ENCODE measurements at regions not wholly inside any gene's neighbourhood (a gene's known extent, or its start where the extent isn't known, plus 50 kb on each side); places are given as distances from the start of the nearest gene placed in this dataset.
"Not testable (repeated sequence)": the region's sequence is repeated elsewhere in the genome, so short reads cannot be mapped to it uniquely, and the experiment has no call there.

DNA sequence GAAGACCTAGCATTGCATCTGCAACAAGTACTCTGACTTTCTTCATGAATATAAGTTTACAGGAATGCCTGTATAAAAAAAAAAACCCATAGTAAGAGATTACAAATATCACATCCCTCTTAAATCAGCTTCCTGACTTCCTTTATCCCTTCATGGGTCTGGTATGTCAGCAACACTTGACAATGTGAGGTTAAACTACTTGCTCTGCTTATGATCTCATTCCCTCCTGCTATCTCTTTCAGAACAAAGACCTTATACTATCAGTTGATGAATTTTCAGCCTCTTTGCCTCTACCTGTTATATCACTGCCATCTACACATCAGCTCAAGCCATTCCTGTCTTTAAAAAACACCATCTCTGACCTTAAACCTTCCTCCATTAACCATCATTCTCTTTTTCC, 130.9 kb upstream of the SAMSN1 start:
- no peak for DNase-seq

DNA sequence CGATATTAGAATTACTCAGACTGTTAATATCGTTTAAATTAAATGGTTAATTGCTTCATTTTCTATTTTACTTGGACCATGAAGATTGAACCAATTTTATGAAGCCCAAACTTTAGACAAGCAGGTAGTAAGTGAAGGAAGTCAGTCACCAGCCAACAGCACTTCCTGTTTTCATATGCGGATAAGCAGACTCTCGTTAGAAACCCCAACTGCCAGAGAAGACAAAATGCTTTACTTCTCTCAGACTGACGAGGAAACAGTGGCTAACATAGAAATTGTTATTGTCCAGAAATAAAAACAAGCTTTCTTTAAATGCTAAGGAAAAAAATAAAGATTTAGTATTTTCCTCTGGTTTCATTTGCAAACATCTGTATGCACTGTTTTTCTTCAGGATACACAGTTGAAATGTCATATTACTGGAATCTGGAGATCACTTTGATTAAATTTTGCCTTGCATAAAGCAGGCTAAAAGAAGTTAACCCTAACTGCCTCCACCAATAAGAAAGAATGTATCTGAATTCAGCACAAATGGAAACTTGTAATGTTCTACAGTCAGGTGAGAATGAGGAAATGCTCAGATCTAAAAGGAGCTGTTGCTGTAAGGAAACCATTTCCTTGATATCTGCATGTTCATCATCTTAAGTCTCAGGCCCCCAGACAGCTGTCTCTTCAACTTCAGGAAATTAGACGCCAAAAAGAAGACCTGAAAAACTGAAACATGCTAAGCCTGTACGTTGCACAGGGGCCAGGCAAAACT, 129.8 kb upstream of the SAMSN1 start:
- no peak for DNase-seq

DNA sequence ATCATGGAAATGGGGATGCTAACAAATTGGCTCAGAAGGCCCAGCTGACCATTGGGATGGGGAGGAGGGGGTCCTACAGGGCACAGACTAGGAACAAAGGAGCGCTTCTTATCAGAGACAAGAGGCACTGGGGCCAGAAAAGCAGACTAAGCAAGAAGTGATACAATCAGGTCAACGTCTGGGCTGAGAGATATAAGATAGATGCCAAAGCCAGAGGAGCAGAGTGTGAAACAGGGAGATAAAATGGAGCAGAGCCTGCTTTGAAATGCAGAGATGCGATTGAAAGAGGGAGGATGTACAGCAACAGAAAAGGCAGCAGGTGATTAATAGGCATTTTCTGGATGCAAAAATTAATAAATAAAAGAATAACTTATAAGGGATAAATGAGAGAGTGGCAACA, 127.5 kb upstream of the SAMSN1 start:
- no peak for DNase-seq

DNA sequence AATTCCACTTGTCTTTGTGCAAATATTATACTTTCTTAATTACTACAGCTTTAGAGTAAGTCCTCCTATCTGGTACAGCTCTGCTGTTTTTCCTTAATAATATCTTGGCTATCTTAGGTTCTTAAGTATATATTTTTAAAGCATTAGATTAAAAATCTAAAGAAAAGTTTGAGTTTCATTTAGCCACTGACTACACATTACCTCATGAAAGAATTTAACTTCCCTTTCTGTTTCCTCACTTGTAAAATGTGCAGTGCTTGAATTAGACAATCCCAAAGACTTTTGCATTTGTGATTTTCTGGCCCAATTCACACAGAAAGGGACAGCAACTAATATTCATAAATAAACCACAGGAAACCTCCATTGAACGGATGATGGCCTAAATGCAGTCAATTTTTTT, 126.4 kb upstream of the SAMSN1 start:
- DNase-seq, result no peak

DNA sequence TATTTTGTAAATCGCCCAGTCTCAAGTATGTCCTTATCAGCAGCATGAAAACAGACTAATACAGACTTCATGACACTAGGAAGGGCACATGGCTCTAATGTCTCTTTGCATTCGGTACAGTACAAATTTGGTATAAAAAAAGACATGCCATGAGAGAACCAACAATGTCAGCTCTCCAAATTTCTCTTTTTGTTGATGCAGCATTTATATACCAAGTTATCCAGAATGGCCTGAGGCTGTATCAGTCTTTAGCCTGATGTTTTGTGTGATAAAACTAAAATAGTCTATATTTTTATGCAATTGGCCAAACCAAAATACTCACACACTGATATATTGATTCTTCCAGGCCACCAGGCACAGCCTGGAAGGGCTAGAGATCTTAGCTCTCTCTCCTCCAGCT, 124.3 kb upstream of the SAMSN1 start:
- DNase-seq, result no peak

DNA sequence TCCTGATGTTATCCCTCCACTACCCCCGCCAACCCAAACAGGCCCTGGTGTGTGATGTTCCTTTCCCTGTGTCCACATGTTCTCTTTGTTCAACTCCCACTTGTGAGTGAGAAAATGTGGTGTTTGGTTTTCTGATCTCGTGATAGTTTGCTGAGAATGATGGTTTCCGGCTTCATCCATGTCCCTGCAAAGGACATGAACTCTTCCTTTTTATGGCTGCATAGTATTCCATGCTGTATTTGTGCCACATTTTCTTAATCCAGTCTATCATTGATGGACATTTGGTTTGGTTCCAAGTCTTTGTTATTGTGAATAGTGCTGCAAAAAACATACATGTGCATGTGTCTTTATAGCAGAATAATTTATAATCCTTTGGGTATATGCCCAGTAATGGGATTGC, 123.0 kb upstream of the SAMSN1 start:
- DNase-seq, result not testable (repeated sequence)

DNA sequence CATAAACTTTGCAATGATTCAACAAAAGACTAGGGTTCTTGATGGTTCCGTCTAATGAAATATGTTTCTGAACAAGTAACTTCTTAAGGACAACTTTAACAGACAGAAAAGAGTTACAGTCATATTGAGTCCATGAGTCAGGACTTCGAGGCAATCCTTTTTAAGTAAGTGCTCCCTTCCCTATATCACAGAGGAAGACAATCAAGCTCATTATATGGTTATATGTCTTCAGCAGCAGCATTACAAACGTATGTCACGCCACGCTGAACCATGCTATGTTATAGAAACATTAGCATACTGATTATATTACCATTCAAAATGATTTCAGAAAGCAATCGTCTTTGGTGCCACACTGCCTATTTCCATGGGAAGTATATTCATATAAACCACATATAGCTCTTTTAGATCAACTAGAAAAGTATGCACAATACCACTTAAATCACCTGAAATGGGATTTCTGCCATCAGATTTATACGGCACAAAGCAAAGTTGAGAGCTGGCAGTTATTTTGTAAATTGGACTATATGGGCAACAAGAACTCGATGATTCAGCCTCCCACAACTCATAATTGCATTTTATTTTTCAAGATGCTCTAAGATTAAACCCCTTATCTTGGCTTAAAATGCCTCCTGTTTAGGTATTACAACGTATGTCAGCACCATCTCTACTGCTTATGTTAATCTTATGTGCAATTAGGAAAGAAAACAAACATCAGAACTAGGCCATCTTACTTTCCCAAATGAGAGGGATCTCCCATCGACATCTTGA, 111.3 kb upstream of the SAMSN1 start:
- DNase-seq, result no peak

DNA sequence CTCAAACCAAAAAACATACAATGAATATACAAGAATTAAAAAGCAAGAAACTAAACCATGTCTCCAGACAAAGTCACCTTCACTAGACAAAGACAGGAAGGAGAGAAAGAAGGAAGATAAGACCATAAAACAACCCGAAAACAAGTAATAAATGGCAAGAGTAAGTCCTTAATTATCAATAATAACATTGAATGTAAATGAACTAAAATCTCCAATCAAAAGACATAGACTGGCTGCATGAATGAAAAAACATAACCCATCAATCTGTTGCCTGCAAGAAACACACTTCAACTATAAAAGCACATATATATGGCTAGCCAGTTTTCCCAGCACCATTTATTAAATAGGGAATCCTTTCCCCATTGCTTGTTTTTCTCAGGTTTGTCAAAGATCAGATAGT, 100.8 kb upstream of the SAMSN1 start:
- no peak for DNase-seq

DNA sequence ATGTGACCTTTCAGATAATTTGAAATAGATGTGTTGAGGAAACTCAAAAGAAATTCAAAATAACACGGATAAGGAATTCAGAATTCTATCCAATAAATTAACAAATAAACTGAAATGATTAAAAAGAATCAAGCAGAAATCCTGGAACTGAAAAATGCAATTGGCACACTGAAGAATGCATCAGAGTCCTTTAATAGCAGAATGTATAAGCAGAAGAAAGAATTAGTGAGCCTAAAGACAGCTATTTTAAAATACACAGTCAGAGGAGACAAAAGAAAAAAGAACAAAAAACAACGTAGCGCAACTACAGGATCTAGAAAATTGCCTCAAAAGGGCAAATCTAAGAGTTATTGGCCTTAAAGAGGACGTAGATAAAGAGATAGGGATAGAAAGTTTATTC, 99.6 kb upstream of the SAMSN1 start:
- DNase-seq, result no peak

DNA sequence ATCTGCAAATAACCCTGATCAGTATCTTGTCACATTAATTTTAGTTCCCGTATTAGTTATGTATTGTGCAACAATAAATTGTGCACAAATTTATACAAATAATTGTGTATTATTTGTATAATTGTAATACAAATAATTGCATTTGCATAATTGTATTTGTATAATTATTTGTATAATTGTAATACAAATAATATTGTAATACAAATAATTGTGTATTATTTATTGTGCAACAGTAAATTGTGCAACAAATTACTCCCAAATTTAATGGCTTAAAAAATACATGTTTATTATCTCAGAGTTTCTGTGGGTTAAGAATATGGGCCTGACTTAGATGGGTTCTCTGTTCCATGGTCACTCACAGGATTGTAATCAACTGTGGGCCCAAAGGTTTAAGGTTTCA, 86.2 kb upstream of the SAMSN1 start:
- no peak for DNase-seq

DNA sequence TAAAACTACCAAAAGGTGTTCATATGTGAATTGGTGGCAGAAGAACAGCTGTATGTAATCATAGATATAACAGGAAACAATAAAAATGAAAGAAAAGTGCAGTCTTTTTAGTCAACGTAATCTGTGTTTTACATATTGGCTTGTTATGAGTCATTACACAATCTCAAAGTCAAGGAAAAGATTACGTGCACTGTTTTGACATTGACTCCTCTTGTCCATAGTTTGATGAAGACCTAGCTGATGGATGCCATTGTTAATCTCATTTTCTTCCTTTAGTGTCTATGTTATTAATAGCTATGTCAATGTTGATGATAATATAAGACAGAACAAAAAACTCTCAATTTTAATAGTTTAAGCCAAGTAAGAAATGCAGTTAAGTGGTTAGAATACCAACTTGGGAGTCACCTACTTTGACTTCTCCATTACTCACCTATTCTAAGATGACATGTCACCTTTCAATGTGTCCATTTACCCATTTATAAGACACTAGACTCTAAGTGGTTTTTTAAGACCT, 84.5 kb upstream of the SAMSN1 start:
- DNase-seq, result no peak

DNA sequence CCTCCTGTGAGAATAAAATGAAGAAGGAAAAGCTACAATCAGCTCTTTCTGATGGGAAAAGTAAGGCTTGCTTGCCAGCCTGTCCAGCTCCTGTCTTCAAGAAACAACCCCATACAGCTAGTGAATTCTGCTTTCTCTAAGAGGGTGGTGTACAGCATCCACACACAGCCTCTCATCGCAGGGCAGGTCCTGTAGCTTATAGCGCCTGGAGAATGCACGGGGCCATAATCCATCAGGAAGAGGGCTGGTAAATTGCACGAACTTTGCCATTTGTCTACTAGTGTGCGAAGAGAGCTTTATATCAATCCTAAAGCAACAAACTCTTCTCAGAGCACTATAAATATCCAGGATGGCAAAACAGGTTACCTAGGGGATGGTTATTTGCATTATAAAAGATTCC, 83.3 kb upstream of the SAMSN1 start:
- no peak for DNase-seq

DNA sequence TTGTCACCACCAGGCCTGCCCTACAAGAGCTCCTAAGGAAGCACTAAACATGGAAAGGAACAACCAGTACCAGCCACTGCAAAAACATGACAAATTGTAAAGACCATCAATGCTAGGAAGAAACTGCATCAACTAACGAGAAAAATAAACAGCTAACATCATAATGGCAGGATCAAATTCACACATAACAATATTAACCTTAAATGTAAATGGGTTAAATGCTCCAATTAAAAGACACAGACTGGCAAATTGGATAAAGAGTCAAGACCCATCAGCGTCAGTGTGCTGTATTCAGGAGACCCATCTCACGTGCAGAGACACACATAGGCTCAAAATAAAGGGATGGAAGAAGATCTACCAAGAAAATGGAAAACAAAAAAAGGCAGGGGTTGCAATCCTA, 77.0 kb upstream of the SAMSN1 start:
- DNase-seq, result not testable (repeated sequence)

DNA sequence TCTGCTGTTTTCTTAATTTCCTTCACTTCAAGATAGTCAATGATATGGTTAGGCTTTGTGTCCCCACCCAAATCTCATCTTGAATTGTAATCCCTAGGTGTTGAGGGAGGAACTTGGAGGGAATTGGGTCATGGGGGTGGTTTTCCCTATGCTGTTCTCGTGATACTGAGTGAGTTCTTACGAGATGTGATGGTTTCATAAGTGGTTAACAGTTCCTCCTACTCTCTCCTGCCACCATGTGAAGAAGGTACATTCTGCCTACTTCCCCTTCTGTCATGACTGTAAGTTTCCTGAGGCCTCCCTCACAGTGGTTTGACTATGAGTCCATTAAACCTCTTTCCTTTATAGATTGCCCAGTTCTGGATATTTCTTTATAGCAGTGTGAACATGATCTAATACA, 74.0 kb upstream of the SAMSN1 start:
- no peak for DNase-seq

DNA sequence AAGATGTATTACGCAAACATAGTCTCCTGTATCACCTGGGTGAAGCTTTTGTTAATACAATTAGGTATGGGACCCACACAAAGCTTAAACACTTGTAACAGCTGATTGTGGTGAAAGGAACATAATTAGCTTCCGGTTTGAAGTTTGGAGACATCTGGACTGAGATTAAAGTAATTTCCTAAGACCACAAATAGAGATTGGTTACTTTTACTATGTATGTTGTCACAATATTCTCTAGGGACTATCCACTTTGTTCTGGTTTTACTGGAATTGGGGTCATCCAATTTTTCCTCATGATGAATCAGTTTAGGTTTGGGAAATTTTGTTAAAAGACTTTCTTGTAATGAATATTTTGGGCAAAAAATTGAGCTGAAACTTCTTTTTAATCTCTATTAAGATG, 71.8 kb upstream of the SAMSN1 start:
- DNase-seq, result no peak

DNA sequence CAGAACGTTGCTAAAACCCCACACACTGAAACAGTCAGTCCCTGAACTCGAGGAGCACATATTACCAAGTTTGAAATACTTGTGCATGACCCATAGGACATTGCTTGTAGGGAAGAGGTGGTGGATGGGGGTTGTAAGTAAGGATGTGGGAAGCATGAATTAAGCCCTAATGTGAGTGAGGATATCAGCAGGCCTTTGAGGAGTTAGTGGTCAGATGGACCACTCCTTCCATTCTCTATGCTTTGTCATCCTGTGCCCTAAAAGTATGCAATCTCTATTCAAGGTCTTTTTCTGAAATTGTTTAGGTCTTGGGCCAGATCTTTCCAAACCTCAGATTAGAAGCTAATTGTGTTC, 70.9 kb upstream of the SAMSN1 start:
- no peak for DNase-seq

DNA sequence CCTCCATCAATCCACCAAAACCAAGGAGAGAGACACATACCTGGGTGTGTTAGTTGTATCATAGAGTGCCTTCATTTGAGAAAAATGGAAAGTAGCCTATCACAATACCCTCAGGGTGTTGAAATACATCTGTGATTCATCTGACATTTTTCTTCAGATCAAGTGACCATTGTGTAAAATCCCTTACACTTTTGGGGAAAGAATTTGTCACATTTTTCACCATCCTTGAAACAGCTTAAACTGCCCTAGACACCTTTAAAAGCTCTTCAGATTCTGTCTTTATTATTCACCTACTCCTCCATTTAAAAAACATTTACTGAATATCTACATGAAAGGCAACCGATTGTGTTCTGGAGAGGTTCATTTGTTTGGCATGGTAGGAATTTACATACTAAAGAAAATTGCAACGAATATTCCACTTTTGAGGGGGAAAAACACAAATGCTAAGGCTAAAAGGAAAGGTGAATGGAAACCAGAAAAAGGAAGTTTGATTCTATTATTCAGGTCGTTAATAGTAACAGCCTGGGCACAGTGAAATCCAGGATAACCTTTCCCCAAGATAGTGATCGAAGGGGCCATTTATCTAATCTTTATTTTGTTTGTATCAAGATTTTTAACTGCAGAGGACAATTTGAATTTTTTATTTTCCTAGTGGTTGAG, 70.4 kb upstream of the SAMSN1 start:
- DNase-seq, result no peak

DNA sequence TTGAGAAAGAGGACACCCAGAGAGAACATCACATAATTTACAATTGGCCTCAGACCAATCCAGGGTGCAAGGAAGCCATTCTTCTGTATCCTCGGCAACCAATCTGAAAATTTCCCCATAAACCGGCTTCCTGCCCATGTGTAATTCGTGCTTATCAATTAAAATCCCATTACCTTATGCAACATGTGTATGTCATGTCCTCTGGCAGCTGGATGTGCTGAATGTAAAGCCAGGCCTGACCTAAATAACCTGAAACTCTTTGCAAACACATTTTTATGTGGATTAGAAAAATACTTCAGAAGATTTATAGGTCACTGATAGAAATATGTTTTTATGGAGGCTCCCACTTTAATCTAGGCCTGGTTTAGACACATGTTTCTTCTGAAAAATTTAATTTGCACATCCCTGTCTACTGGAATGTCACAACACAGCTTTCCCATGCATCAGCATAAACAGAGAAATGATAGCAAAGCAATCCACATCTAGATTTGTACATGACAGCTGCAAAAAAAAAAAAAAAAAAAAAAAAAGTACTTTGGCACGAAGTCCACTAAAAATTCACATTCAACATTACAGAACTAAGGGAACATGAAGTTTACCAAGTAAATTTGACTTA, 69.4 kb upstream of the SAMSN1 start:
- DNase-seq, result no peak

DNA sequence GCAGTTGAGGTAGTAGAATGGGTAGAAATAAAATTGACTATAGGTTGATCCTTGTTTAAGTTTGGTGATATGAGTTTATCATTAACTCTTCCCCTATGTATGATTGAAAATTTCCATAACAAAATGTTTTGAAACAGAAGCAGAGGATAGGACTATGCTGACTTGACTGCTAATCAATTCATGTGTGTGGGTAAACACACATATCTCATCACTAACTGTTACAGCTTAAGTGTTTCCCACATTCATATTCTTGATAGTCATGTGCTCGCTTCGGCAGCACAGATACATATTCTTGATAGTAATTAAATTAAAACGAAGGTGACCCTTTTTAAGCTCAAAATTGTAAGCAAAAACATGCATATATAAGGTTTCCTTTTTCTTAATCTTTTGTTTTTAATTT, 68.2 kb upstream of the SAMSN1 start:
- no peak for DNase-seq

DNA sequence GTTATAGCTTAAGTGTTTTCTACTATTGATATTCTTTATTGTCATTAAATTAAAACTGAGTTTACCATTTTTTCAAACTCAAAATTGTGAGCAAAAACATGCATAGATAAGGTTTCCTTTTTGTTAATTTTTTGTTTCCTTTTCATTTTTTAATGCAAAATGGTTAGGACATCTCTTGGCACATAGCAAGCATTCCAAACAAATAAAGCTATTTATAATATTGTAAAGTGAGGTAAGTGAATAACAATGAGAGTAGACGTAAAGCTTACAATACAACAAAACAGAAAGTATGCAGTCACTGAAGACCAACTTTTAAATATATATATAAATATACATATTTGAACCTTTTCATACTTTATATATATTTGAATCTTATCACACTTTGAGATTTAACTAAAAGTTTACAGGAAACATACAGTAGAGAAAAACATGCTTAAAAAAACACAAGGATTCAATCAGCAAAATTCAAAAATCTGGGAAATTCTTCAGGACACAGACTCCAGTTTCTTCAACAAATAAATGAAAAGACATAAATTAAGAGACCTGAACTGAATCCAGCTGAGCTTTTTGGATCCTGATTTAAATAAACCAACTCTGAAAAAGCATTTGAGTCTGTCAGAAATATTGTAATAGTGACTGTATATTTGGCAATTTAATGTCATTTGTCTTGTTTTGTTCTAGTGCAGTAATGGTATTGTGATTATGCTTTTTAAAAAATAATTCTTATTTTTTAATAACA, 67.5 kb upstream of the SAMSN1 start:
- DNase-seq, result no peak

DNA sequence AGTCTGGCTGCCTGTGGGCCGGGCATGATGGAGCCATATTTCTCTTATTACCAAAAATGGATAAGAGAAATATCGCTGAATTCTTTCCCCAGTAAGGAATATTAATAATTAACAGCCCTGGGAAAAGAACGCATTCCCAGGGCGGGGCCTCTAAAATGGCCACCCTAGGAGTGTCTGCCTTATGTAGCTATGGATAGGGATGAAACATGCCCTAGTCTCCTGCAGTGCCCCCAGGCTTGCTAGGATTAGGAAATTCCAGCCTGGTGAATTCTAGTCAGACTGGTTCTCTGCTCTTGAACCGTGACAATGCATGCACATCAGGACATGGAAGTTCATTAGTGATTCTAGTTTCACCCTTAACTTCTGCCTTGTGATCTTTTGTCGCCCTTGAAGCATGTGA, 64.0 kb upstream of the SAMSN1 start:
- not testable (repeated sequence) for DNase-seq

DNA sequence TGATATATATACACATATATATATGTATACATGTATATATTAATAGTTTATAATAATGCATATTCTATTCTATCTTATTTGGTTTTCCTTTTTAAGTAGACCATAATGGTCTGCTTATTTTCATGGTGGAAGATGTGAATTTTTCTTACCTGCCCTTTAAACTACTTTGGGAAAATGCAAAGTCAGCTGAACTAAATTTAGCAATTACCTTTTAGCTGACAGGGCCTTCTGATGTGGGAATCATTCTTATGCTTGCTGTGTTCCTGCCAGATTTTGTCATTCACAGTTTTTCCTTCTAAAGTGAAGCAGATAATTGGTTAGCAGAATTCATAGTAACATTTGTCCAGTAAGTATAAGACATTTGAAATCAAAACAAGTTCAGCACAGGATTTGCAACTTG, 63.2 kb upstream of the SAMSN1 start:
- DNase-seq, result no peak

DNA sequence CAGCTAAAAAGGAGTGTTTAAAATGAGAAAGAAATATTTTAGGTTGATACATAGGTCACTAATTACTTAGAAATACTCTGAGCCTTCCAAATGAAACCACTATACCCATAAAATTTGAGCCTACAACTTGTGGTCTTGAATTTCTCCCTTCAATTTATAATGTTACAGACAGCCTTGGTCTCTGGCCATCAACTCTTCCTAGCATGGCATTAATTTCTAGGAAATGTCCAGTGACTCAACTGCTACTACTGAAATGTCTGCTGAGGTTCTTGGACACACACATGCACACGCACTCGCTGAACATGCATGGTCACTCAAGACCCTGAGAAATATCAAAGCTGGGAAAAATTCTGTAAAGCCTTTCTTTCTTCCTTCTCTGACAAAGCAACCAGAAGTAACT, 61.1 kb upstream of the SAMSN1 start:
- DNase-seq, result no peak

All from activated T-cell treated with anti-CD3 and anti-CD28 coated beads, Interleukin-2, amount 50 U/mL, for 1 hour (primary cell).